GM23338 (cell line): ENCODE measurements at regions not wholly inside any gene's neighbourhood (a gene's known extent, or its start where the extent isn't known, plus 50 kb on each side); places are given as distances from the start of the nearest gene placed in this dataset.

Source experiments
- ATAC-seq: fragments of 200-7000 bp; cut with Tn5 transposase; 3 replicates; pipeline ENCODE4 v1.9.1; 2020
- DNase-seq: peaks from one replicate; pipeline ENCODE4 v3.0.0-alpha.2; 2015; ENCODE audit warnings: low spot score
- H2AFZ ChIP-seq: fragments of 200-600 bp; sonication (generic); 2 replicates; pipeline ENCODE4 v1.8.0; 2016; ENCODE audit warnings: antibody characterized with exemption, mild to moderate bottlenecking, moderate library complexity
- H3F3A ChIP-seq: fragments of 200-600 bp; sonication (generic); replicated peaks from 2 replicates; pipeline ENCODE4 v1.8.0; 2017; ENCODE audit warnings: antibody characterized with exemption, mixed run types, low read depth
- H3K27ac ChIP-seq: fragments of 200-600 bp; sonication (generic); 2 replicates; pipeline ENCODE4 v1.6.1; 2016; ENCODE audit warnings: low read depth
- H3K27me3 ChIP-seq: fragments of 200-600 bp; sonication (generic); 2 replicates; pipeline ENCODE4 v1.8.0; 2016; ENCODE audit warnings: mild to moderate bottlenecking, mixed run types, moderate library complexity; ENCODE audit not compliant: insufficient read depth
- H3K36me3 ChIP-seq: fragments of 200-600 bp; sonication (generic); 2 replicates; pipeline ENCODE4 v1.8.0; 2016; ENCODE audit warnings: mild to moderate bottlenecking; ENCODE audit not compliant: insufficient read depth
- H3K4me1 ChIP-seq: fragments of 200-600 bp; sonication (generic); 2 replicates; pipeline ENCODE4 v1.8.0; 2016; ENCODE audit warnings: mild to moderate bottlenecking, moderate library complexity; ENCODE audit not compliant: insufficient read depth
- H3K4me2 ChIP-seq: fragments of 200-600 bp; sonication (generic); 2 replicates; pipeline ENCODE4 v1.7.1; 2017; ENCODE audit warnings: mixed run types
- H3K4me3 ChIP-seq: fragments of 200-600 bp; sonication (generic); 2 replicates; pipeline ENCODE4 v1.6.1; 2016; ENCODE audit warnings: mixed run types
- H3K79me2 ChIP-seq: fragments of 200-600 bp; sonication (generic); replicated peaks from 2 replicates; pipeline ENCODE4 v1.8.0; 2017; ENCODE audit warnings: mild to moderate bottlenecking; ENCODE audit not compliant: insufficient read depth
- H3K9me2 ChIP-seq: fragments of 200-600 bp; sonication (generic); 2 replicates; pipeline ENCODE4 v1.8.0; 2017; ENCODE audit not compliant: insufficient read depth
- H4K20me1 ChIP-seq: fragments of 200-600 bp; sonication (generic); replicated peaks from 2 replicates; pipeline ENCODE4 v1.8.0; 2017; ENCODE audit warnings: mild to moderate bottlenecking; ENCODE audit not compliant: insufficient read depth
- H3K27ac Mint-ChIP-seq: 2 replicates; pipeline ENCODE4 v1.8.0; 2020; ENCODE audit warnings: inconsistent platforms, mild to moderate bottlenecking, moderate library complexity, mixed read lengths
- H3K27me3 Mint-ChIP-seq: 3 replicates; pipeline ENCODE4 v1.8.0; 2022; ENCODE audit warnings: low read depth, mild to moderate bottlenecking, moderate library complexity, mixed read lengths, inconsistent platforms; ENCODE audit not compliant: insufficient read depth, poor library complexity
- H3K36me3 Mint-ChIP-seq: 3 replicates; pipeline ENCODE4 v1.8.0; 2021; ENCODE audit warnings: low read depth, mild to moderate bottlenecking, inconsistent platforms, moderate library complexity, mixed read lengths
- H3K4me1 Mint-ChIP-seq: 3 replicates; pipeline ENCODE4 v1.8.0; 2020; ENCODE audit warnings: mild to moderate bottlenecking, inconsistent platforms, mixed read lengths
- H3K4me3 Mint-ChIP-seq: 3 replicates; pipeline ENCODE4 v1.8.0; 2021; ENCODE audit warnings: moderate library complexity, mild to moderate bottlenecking, inconsistent platforms, mixed read lengths
- H3K9me3 Mint-ChIP-seq: 3 replicates; pipeline ENCODE4 v1.8.0; 2020; ENCODE audit warnings: moderate library complexity, mild to moderate bottlenecking, inconsistent platforms, mixed read lengths
- CREB1 ChIP-seq: fragments of 250-450 bp; sonication (Bioruptor Pico); IDR thresholded peaks from 2 replicates; pipeline ENCODE4 v1.5.0; 2020; ENCODE audit warnings: low read depth, mild to moderate bottlenecking, moderate library complexity
- CTCF ChIP-seq, 2 experiments: fragments of 200-600 bp in 1 of 2; sonication (generic) in 1 of 2; conservative IDR thresholded peaks; 2 replicates each; pipeline versions ENCODE4 v1.5.1 to v1.6.1; 2016 to 2017; ENCODE audit warnings: antibody characterized with exemption in 2 of 2, low read depth in 2 of 2, mild to moderate bottlenecking in 2 of 2, moderate library complexity in 1 of 2
- ETS1 ChIP-seq: IDR thresholded peaks from 2 replicates; pipeline ENCODE4 v1.6.1; 2016; ENCODE audit warnings: antibody characterized with exemption
- EZH2 ChIP-seq: fragments of 200-600 bp; sonication (generic); IDR thresholded peaks from one replicate; pipeline ENCODE4 v1.8.0; 2017; ENCODE audit warnings: antibody characterized with exemption, mild to moderate bottlenecking, low read depth; ENCODE audit not compliant: unreplicated experiment
- EZH2phosphoT487 ChIP-seq: fragments of 200-600 bp; sonication (generic); IDR thresholded peaks from one replicate; pipeline ENCODE4 v1.8.1; 2018; ENCODE audit warnings: antibody characterized with exemption; ENCODE audit not compliant: unreplicated experiment
- JUNB ChIP-seq: IDR thresholded peaks from one replicate; pipeline ENCODE4 v1.6.1; 2016; ENCODE audit warnings: antibody characterized with exemption; ENCODE audit not compliant: unreplicated experiment
- NANOG ChIP-seq: IDR thresholded peaks from 2 replicates; pipeline ENCODE4 v1.6.1; 2016; ENCODE audit warnings: antibody characterized with exemption, borderline replicate concordance
- POLR2AphosphoS5 ChIP-seq: IDR thresholded peaks from 2 replicates; pipeline ENCODE4 v1.6.1; 2016; ENCODE audit warnings: antibody characterized with exemption, low read depth
- REST ChIP-seq: IDR thresholded peaks from one replicate; pipeline ENCODE4 v1.6.1; 2018; ENCODE audit warnings: antibody characterized with exemption; ENCODE audit not compliant: unreplicated experiment
- STAT1 ChIP-seq: IDR thresholded peaks from one replicate; pipeline ENCODE4 v1.6.1; 2016; ENCODE audit warnings: antibody characterized with exemption; ENCODE audit not compliant: unreplicated experiment
- ZNF114 ChIP-seq: fragments of 250-450 bp; sonication (Bioruptor Pico); IDR thresholded peaks from 2 replicates; pipeline ENCODE4 v1.5.0; 2020; ENCODE audit warnings: mild to moderate bottlenecking, moderate library complexity
- ZNF331 ChIP-seq: fragments of 250-450 bp; sonication (Bioruptor Pico); IDR thresholded peaks from 2 replicates; pipeline ENCODE4 v1.5.0; 2020; ENCODE audit warnings: low read depth, mild to moderate bottlenecking, moderate library complexity

GRCh38 chr20:48164034-48164433 is 378.8 kb upstream of the SULF2 start:
- Histone ChIP-seq H3K4me2 (no peak overlapping the region), H3K27ac (no peak overlapping the region), H2AFZ (no peak overlapping the region), H3F3A (no peaks in the 10 kb centered on the region), H3K27me3 (no peaks in the 10 kb centered on the region), H3K4me3 (no peak overlapping the region), H3K36me3 (no peaks in the 10 kb centered on the region), H3K9me2 (no peaks in the 10 kb centered on the region), H4K20me1 (no peaks in the 10 kb centered on the region), H3K4me1 (no peaks in the 10 kb centered on the region), H3K79me2 (no peaks in the 10 kb centered on the region)
- ATAC-seq: no peak
- Mint-ChIP-seq H3K27ac (no peak overlapping the region; the same call in 1 of the 2 replicates), H3K9me3 (no peaks in the 10 kb centered on the region; the same call in 2 of the 3 replicates), H3K36me3 (no peaks in the 10 kb centered on the region), H3K27me3 (peaks cover 6% of the 10 kb centered on the region), H3K4me1 (peaks cover 3% of the 10 kb centered on the region; the same call in 1 of the 3 replicates), H3K4me3 (no peak overlapping the region)
- DNase-seq: no peak
- TF ChIP-seq ETS1 (no peak), STAT1 (no peak)

GRCh38 chr20:48163505-48163904 is 378.2 kb upstream of the SULF2 start:
- DNase-seq (no peak), ATAC-seq (no peak)
- H3K4me1 Mint-ChIP-seq: peaks cover 3% of the 10 kb centered on the region; the same call in 1 of the 3 replicates
- no peak overlapping the region for H3K4me3 Mint-ChIP-seq
- Histone ChIP-seq H3F3A (no peaks in the 10 kb centered on the region), H3K4me2 (no peak overlapping the region), H3K4me3 (no peak overlapping the region), H4K20me1 (no peaks in the 10 kb centered on the region), H3K9me2 (no peaks in the 10 kb centered on the region), H3K4me1 (no peaks in the 10 kb centered on the region), H2AFZ (no peak overlapping the region), H3K27me3 (no peaks in the 10 kb centered on the region), H3K27ac (no peak overlapping the region), H3K36me3 (no peaks in the 10 kb centered on the region), H3K79me2 (no peaks in the 10 kb centered on the region)
- no peaks in the 10 kb centered on the region for H3K36me3 Mint-ChIP-seq
- no peaks in the 10 kb centered on the region; the same call in 2 of the 3 replicates for H3K9me3 Mint-ChIP-seq
- H3K27me3 Mint-ChIP-seq: peaks cover 6% of the 10 kb centered on the region
- H3K27ac Mint-ChIP-seq: no peak overlapping the region
- TF ChIP-seq STAT1 (no peak), EZH2phosphoT487 (no peak), REST (no peak), EZH2 (no peak), CTCF (conservative IDR thresholded peaks at IDR 0.05; ENCODE audit: low read depth in 2 of 2) (no peak), ETS1 (no peak), ZNF331 (CRISPR knock-in tag) (no peak), JUNB (no peak), NANOG (no peak), POLR2AphosphoS5 (no peak), ZNF114 (CRISPR knock-in tag) (no peak), CREB1 (CRISPR knock-in tag) (no peak)
